Karpas-422 (cell line): ENCODE measurements at regions not wholly inside any gene's neighbourhood (a gene's known extent, or its start where the extent isn't known, plus 50 kb on each side); places are given as distances from the start of the nearest gene placed in this dataset.

Experiments used
- DNase-seq: peaks from one replicate; pipeline ENCODE4 v3.0.0-alpha.2; 2015
- H2AFZ ChIP-seq: fragments of 200-600 bp; sonication (generic); 2 replicates; pipeline ENCODE4 v1.6.1; 2014; ENCODE audit warnings: antibody characterized with exemption, low read length, mixed read lengths
- H3K27ac ChIP-seq: fragments of 200-600 bp; sonication (generic); 2 replicates; pipeline ENCODE4 v1.5.1; 2014; ENCODE audit warnings: mild to moderate bottlenecking, low read length, moderate library complexity
- H3K27me3 ChIP-seq: fragments of 200-600 bp; sonication (generic); 2 replicates; pipeline ENCODE4 v1.6.1; 2014; ENCODE audit warnings: low read length, mixed read lengths
- H3K36me3 ChIP-seq: fragments of 200-600 bp; sonication (generic); 2 replicates; pipeline ENCODE4 v1.6.1; 2014; ENCODE audit warnings: low read length, mixed read lengths; ENCODE audit not compliant: insufficient read depth
- H3K4me1 ChIP-seq: fragments of 200-600 bp; sonication (generic); 2 replicates; pipeline ENCODE4 v1.6.1; 2014; ENCODE audit warnings: mild to moderate bottlenecking, low read length, mixed read lengths
- H3K4me2 ChIP-seq: fragments of 200-600 bp; sonication (generic); 2 replicates; pipeline ENCODE4 v1.6.1; 2014; ENCODE audit warnings: low read length, low read depth, mild to moderate bottlenecking; ENCODE audit not compliant: poor library complexity, severe bottlenecking
- H3K4me3 ChIP-seq: fragments of 200-600 bp; sonication (generic); 2 replicates; pipeline ENCODE4 v1.5.1; 2014; ENCODE audit warnings: mild to moderate bottlenecking, antibody characterized with exemption, low read length, mixed read lengths
- H3K79me2 ChIP-seq: fragments of 200-600 bp; sonication (generic); 2 replicates; pipeline ENCODE4 v1.6.1; 2014; ENCODE audit warnings: mild to moderate bottlenecking, low read length, mixed read lengths
- H3K9ac ChIP-seq: fragments of 200-600 bp; sonication (generic); 2 replicates; pipeline ENCODE4 v1.6.0; 2014; ENCODE audit warnings: low read length
- H3K9me2 ChIP-seq: fragments of 200-600 bp; sonication (generic), shearing (Covaris generic); replicated peaks from 2 replicates; pipeline ENCODE4 v1.6.0; 2014; ENCODE audit warnings: mild to moderate bottlenecking, low read length, moderate library complexity; ENCODE audit not compliant: insufficient read depth
- H3K9me3 ChIP-seq: fragments of 300-700, 200-600 bp; sonication (generic); 2 replicates; pipeline ENCODE4 v1.6.1; 2014; ENCODE audit warnings: low read length, mixed read lengths
- H4K20me1 ChIP-seq: fragments of 200-600 bp; sonication (generic); 2 replicates; pipeline ENCODE4 v1.6.1; 2014; ENCODE audit warnings: mild to moderate bottlenecking, antibody characterized with exemption, low read length, low read depth; ENCODE audit not compliant: insufficient read depth

- H3K4me2 ChIP-seq = no peak overlapping the region
- no peaks in the 10 kb centered on the region for H3K9me2 ChIP-seq
- H3K9me3 ChIP-seq = no peaks in the 10 kb centered on the region
- no peak overlapping the region for H2AFZ ChIP-seq
- H3K27me3 ChIP-seq = no peaks in the 10 kb centered on the region
- no peak overlapping the region for H3K27ac ChIP-seq
- H3K4me3 ChIP-seq = no peak overlapping the region
- H3K9ac ChIP-seq = no peak overlapping the region
- no peak for DNase-seq
- H3K36me3 ChIP-seq = no peaks in the 10 kb centered on the region
- no peaks in the 10 kb centered on the region for H4K20me1 ChIP-seq
- H3K79me2 ChIP-seq = no peaks in the 10 kb centered on the region
- H3K4me1 ChIP-seq = no peaks in the 10 kb centered on the region
Observed at GRCh38 chr3:153903430-153903829, 217.8 kb upstream of the ARHGEF26 start.

GRCh38 chr3:153906366-153906765 lies 214.8 kb upstream of the ARHGEF26 start:
- Histone ChIP-seq H3K27ac (no peak overlapping the region), H3K27me3 (no peaks in the 10 kb centered on the region), H4K20me1 (no peaks in the 10 kb centered on the region), H3K79me2 (no peaks in the 10 kb centered on the region), H3K9ac (no peak overlapping the region), H2AFZ (no peak overlapping the region), H3K4me1 (no peaks in the 10 kb centered on the region), H3K36me3 (no peaks in the 10 kb centered on the region), H3K9me3 (no peaks in the 10 kb centered on the region), H3K9me2 (no peaks in the 10 kb centered on the region), H3K4me2 (no peak overlapping the region), H3K4me3 (no peak overlapping the region)
- no peak for DNase-seq

- no peak for DNase-seq
- H3K4me3 ChIP-seq = no peak overlapping the region
- no peak overlapping the region for H3K4me2 ChIP-seq
- no peak overlapping the region for H3K9ac ChIP-seq
- no peak overlapping the region for H2AFZ ChIP-seq
- H3K4me1 ChIP-seq = no peaks in the 10 kb centered on the region
- no peaks in the 10 kb centered on the region for H3K79me2 ChIP-seq
- no peak overlapping the region for H3K27ac ChIP-seq
- H3K27me3 ChIP-seq = no peaks in the 10 kb centered on the region
- no peaks in the 10 kb centered on the region for H3K9me2 ChIP-seq
- no peaks in the 10 kb centered on the region for H3K36me3 ChIP-seq
- H3K9me3 ChIP-seq = no peaks in the 10 kb centered on the region
- H4K20me1 ChIP-seq = no peaks in the 10 kb centered on the region
Observed at GRCh38 chr3:153910387-153910786, 210.8 kb upstream of the ARHGEF26 start.

GRCh38 chr3:153911116-153911515 lies 210.1 kb upstream of the ARHGEF26 start:
- no peak overlapping the region for H3K4me3 ChIP-seq
- H3K9me2 ChIP-seq = no peaks in the 10 kb centered on the region

GRCh38 chr3:153919773-153920172 lies 201.4 kb upstream of the ARHGEF26 start:
- Histone ChIP-seq H3K36me3 (no peaks in the 10 kb centered on the region), H3K9me2 (no peaks in the 10 kb centered on the region), H4K20me1 (no peaks in the 10 kb centered on the region), H3K4me2 (no peak overlapping the region), H3K4me1 (no peaks in the 10 kb centered on the region), H3K9me3 (no peaks in the 10 kb centered on the region), H3K9ac (no peak overlapping the region), H3K27ac (no peak overlapping the region), H3K27me3 (no peaks in the 10 kb centered on the region), H3K79me2 (no peaks in the 10 kb centered on the region), H3K4me3 (no peak overlapping the region), H2AFZ (no peak overlapping the region)
- DNase-seq = no peak

More at GRCh38 chr3:153911116-153911515, 210.1 kb upstream of the ARHGEF26 start:
- H3K4me1 ChIP-seq = no peaks in the 10 kb centered on the region
- DNase-seq = no peak
- no peaks in the 10 kb centered on the region for H3K79me2 ChIP-seq
- no peaks in the 10 kb centered on the region for H3K9me3 ChIP-seq
- no peak overlapping the region for H3K27ac ChIP-seq
- H3K36me3 ChIP-seq = no peaks in the 10 kb centered on the region
- H3K27me3 ChIP-seq = no peaks in the 10 kb centered on the region
- no peak overlapping the region for H3K9ac ChIP-seq
- no peak overlapping the region for H3K4me2 ChIP-seq
- no peak overlapping the region for H2AFZ ChIP-seq
- no peaks in the 10 kb centered on the region for H4K20me1 ChIP-seq

- Histone ChIP-seq H3K9ac (no peak overlapping the region), H3K79me2 (no peaks in the 10 kb centered on the region), H3K4me2 (no peak overlapping the region), H3K4me3 (no peak overlapping the region), H3K27ac (no peak overlapping the region), H3K27me3 (no peaks in the 10 kb centered on the region), H3K9me2 (no peaks in the 10 kb centered on the region), H2AFZ (no peak overlapping the region), H3K9me3 (no peaks in the 10 kb centered on the region), H3K36me3 (no peaks in the 10 kb centered on the region), H3K4me1 (no peaks in the 10 kb centered on the region), H4K20me1 (no peaks in the 10 kb centered on the region)
- DNase-seq = no peak
Observed at GRCh38 chr3:153921826-153922225, 199.4 kb upstream of the ARHGEF26 start.

- Histone ChIP-seq H3K9me3 (no peaks in the 10 kb centered on the region), H3K27ac (no peak overlapping the region), H3K4me3 (no peak overlapping the region), H4K20me1 (no peaks in the 10 kb centered on the region), H2AFZ (no peak overlapping the region), H3K36me3 (no peaks in the 10 kb centered on the region), H3K79me2 (no peaks in the 10 kb centered on the region), H3K4me1 (no peaks in the 10 kb centered on the region), H3K4me2 (no peak overlapping the region), H3K27me3 (no peaks in the 10 kb centered on the region), H3K9ac (no peak overlapping the region), H3K9me2 (no peaks in the 10 kb centered on the region)
- DNase-seq = no peak
Observed at GRCh38 chr3:153925841-153926514, 195.2 kb upstream of the ARHGEF26 start.

- Histone ChIP-seq H3K4me1 (no peaks in the 10 kb centered on the region), H3K36me3 (no peaks in the 10 kb centered on the region), H3K4me3 (no peak overlapping the region), H3K9ac (no peak overlapping the region), H2AFZ (no peak overlapping the region), H3K27ac (no peak overlapping the region), H4K20me1 (no peaks in the 10 kb centered on the region), H3K9me3 (no peaks in the 10 kb centered on the region), H3K9me2 (no peaks in the 10 kb centered on the region), H3K27me3 (no peaks in the 10 kb centered on the region), H3K79me2 (no peaks in the 10 kb centered on the region), H3K4me2 (no peak overlapping the region)
- peak; percentile 45 for DNase-seq
Observed at GRCh38 chr3:153927107-153927506, 194.1 kb upstream of the ARHGEF26 start.
